HFFc6 (cell line): ENCODE measurements at regions not wholly inside any gene's neighbourhood (a gene's known extent, or its start where the extent isn't known, plus 50 kb on each side); places are given as distances from the start of the nearest gene placed in this dataset.

Source experiments
- DNase-seq: peaks from one replicate; pipeline ENCODE4 v3.0.0-alpha.2; 2018
- H3K27ac Mint-ChIP-seq: 2 replicates; pipeline ENCODE4 v1.8.0; 2020; ENCODE audit warnings: mild to moderate bottlenecking, mixed read lengths
- H3K27me3 Mint-ChIP-seq: 2 replicates; pipeline ENCODE4 v1.8.0; 2021; ENCODE audit warnings: mild to moderate bottlenecking, moderate library complexity, mixed read lengths; ENCODE audit not compliant: insufficient read depth
- H3K36me3 Mint-ChIP-seq: 2 replicates; pipeline ENCODE4 v1.8.0; 2021; ENCODE audit warnings: low read depth, mixed read lengths
- H3K4me1 Mint-ChIP-seq: 2 replicates; pipeline ENCODE4 v1.8.0; 2020; ENCODE audit warnings: low read depth, mixed read lengths
- H3K4me3 Mint-ChIP-seq: 2 replicates; pipeline ENCODE4 v1.8.0; 2020; ENCODE audit warnings: mild to moderate bottlenecking, moderate library complexity, mixed read lengths
- H3K9me3 Mint-ChIP-seq: 2 replicates; pipeline ENCODE4 v1.8.0; 2020; ENCODE audit warnings: mild to moderate bottlenecking, mixed read lengths
- TF ChIP-seq, protein P1 (sequence below): fragments of 200-600 bp; sonication (generic); IDR thresholded peaks from 2 replicates; pipeline ENCODE4 v1.5.0; 2021; ENCODE audit warnings: antibody characterized with exemption, mild to moderate bottlenecking

DNA sequence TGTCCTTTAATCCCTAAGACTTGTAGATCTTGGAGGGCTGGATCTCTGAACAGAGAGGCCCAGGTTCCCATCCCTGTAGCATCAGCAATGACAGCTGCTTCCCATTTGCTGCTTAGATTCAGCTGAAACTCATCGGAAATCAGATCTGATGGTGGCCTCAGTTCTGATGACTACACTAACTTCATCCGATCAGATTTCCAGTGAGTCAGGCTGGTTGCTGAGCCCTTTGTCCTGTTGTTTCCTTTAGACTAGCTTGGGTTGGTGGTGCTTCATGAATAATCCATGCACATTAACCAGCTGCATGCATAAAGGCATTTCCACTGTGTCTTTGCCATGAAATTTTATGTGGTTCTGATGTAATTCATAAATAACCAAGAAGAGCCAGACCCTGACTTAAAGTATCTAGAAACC is 195.2 kb upstream of the TUT7 start:
- Mint-ChIP-seq H3K27ac (peak overlapping the region; percentile 88), H3K4me3 (peak overlapping the region; percentile 70), H3K27me3 (no peaks in the 10 kb centered on the region; the same call in none of the 2 replicates), H3K36me3 (no peaks in the 10 kb centered on the region), H3K4me1 (peaks cover 65% of the 10 kb centered on the region), H3K9me3 (no peaks in the 10 kb centered on the region)
- DNase-seq, result peak; percentile 86
- TF ChIP-seq, protein P1, sequence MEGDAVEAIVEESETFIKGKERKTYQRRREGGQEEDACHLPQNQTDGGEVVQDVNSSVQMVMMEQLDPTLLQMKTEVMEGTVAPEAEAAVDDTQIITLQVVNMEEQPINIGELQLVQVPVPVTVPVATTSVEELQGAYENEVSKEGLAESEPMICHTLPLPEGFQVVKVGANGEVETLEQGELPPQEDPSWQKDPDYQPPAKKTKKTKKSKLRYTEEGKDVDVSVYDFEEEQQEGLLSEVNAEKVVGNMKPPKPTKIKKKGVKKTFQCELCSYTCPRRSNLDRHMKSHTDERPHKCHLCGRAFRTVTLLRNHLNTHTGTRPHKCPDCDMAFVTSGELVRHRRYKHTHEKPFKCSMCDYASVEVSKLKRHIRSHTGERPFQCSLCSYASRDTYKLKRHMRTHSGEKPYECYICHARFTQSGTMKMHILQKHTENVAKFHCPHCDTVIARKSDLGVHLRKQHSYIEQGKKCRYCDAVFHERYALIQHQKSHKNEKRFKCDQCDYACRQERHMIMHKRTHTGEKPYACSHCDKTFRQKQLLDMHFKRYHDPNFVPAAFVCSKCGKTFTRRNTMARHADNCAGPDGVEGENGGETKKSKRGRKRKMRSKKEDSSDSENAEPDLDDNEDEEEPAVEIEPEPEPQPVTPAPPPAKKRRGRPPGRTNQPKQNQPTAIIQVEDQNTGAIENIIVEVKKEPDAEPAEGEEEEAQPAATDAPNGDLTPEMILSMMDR, result no peak

DNA sequence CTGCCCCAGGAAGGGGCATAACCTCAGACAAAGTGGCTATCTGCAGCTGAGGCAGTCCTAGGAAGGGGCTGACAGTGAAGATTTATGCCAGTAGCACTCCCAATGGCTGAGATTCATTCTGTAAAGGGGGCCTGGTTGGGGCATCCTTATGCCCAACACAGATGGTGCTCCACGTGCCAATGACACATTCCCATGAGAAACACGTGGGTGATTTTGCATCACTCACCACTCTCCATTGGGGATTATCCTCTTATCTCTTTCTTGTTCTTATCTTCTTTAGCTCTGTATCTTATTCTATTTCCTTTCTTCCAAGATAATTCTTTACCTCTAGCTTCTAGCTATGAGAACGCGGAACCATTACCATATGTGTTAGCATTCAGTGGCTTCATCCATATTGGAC is 194.0 kb upstream of the TUT7 start:
- Mint-ChIP-seq H3K4me3 (no peak overlapping the region), H3K9me3 (no peaks in the 10 kb centered on the region), H3K27me3 (no peaks in the 10 kb centered on the region; the same call in 1 of the 2 replicates), H3K4me1 (peaks cover 64% of the 10 kb centered on the region), H3K36me3 (no peaks in the 10 kb centered on the region), H3K27ac (peak overlapping the region; percentile 88; the same call in 1 of the 2 replicates)
- DNase-seq, result no peak
- TF ChIP-seq, protein P1, result no peak

DNA sequence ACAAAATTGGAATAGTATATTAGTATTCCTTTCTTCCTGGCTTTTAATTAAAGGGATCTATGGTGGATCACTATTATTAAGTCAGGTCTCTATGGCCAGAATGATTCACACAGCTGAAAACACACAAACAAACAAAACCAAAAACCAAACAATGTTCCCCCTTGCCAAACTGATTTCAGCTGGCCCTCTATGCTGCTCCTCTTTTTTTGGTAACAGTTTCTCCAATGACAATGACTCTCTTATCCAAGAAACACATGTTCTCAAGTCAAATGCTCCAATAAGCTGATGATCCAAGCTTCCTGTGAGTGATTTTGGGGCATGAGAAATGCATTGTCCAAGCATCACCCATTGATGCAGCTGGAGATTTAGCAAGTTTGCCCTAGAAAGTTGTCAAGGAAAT is 193.4 kb upstream of the TUT7 start:
- no peak overlapping the region for H3K27ac Mint-ChIP-seq
- no peaks in the 10 kb centered on the region for H3K9me3 Mint-ChIP-seq
- TF ChIP-seq, protein P1, result no peak
- no peaks in the 10 kb centered on the region for H3K36me3 Mint-ChIP-seq
- DNase-seq, result no peak
- H3K27me3 Mint-ChIP-seq, result no peaks in the 10 kb centered on the region; the same call in 1 of the 2 replicates
- peaks cover 58% of the 10 kb centered on the region for H3K4me1 Mint-ChIP-seq
- no peak overlapping the region for H3K4me3 Mint-ChIP-seq

DNA sequence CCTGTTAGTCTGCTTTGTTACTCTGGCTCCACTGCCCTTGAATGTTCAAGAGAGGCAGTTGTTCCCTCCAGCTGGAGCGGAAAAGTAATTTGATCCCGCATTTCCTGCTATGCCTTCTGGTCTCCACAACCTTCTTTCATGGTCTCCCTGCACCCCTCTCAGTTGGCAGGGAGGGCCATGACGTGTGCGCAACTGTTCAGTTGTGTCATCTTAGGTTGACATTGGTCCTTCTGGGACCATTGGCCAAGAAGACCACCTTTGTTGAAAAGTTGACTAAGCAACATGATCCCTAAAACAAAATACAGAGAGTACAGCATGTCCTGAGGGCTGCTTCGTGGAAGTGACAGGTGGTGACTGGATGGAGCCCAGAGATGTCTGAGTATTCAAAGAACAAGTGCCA is 192.5 kb upstream of the TUT7 start:
- no peaks in the 10 kb centered on the region for H3K9me3 Mint-ChIP-seq
- TF ChIP-seq, protein P1, result no peak
- H3K27me3 Mint-ChIP-seq, result no peaks in the 10 kb centered on the region; the same call in 1 of the 2 replicates
- no peak overlapping the region for H3K4me3 Mint-ChIP-seq
- H3K36me3 Mint-ChIP-seq, result no peaks in the 10 kb centered on the region
- H3K27ac Mint-ChIP-seq, result no peak overlapping the region
- no peak for DNase-seq
- peaks cover 52% of the 10 kb centered on the region for H3K4me1 Mint-ChIP-seq

DNA sequence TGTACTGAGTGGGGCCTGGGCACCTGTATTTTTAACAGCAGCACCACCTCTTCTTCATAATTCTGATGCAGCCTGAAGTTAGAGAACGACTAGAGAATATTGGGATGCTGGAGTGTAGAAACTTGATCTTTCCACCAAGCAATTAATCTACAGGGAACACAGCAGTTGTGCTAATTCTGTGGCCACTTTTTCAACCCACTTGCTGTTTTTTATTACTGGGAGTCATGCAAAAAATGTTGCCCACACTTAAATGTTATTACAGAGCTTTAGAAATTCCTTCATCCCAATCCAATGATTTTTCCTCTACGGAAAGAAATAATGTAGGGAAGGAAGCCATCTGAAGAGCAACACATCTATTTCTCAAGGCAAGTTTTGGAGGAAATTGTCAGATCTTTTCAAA is 190.9 kb upstream of the TUT7 start:
- Mint-ChIP-seq H3K36me3 (no peaks in the 10 kb centered on the region), H3K4me3 (no peak overlapping the region), H3K9me3 (no peaks in the 10 kb centered on the region), H3K4me1 (peaks cover 39% of the 10 kb centered on the region), H3K27ac (no peak overlapping the region), H3K27me3 (no peaks in the 10 kb centered on the region; the same call in 1 of the 2 replicates)
- no peak for DNase-seq
- TF ChIP-seq, protein P1, result no peak
